Bronchial epithelial cell (primary cell): ENCODE measurements at regions not wholly inside any gene's neighbourhood (a gene's known extent, or its start where the extent isn't known, plus 50 kb on each side); places are given as distances from the start of the nearest gene placed in this dataset.

Experiments
- DNase-seq: peaks from one replicate; pipeline ENCODE4 v3.0.0-alpha.2; 2010; ENCODE audit warnings: low read depth
- FAIRE-seq: peaks from 2 replicates; lab custom pipeline; 2011; peaks lifted over from hg19 to GRCh38; lab: Jason Lieb, UNC
- H3K27me3 ChIP-seq: 2 replicates; pipeline ENCODE4 v1.5.1; 2011; ENCODE audit warnings: low read length; ENCODE audit not compliant: control insufficient read depth, insufficient read depth
- H3K36me3 ChIP-seq: 2 replicates; pipeline ENCODE4 v1.5.1; 2011; ENCODE audit warnings: low read length; ENCODE audit not compliant: control insufficient read depth, insufficient read depth
- H3K4me3 ChIP-seq: 2 replicates; pipeline ENCODE4 v1.5.1; 2011; ENCODE audit warnings: mild to moderate bottlenecking, low read depth, low read length, control low read depth
- TF ChIP-seq, protein P1 (sequence below): IDR thresholded peaks from 2 replicates; pipeline ENCODE4 v1.5.1; 2011; ENCODE audit warnings: mild to moderate bottlenecking, moderate library complexity, low read length, control low read depth, inconsistent platforms; ENCODE audit not compliant: insufficient read depth, severe bottlenecking

DNA sequence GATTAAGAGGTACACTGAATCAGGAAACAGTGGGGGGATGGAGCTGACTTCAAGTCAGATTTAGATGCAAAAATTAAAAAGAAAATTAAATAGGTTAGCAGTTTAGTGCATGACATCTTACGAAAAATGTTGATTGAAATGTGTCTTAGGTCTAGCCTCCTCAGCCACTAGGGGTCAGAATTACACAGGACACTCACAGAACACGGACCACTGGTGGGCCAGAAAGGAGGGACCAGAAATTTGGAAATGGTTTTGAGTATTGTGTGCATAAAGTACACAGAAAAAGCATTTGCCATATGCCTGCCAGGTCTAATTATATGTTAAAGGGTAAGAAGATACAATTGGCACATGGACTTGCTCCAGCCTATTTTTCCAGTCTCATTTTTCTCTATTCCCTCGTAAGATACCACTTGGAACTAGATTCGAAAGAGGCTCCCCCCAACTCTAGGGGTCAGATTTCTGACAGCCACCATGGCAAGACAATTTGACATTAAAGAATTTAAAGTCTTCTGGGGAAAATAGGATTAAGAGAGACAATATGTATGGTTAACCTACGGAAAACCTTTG is 550.2 kb upstream of the SETBP1 start:
- Histone ChIP-seq H3K27me3 (no peaks in the 10 kb centered on the region), H3K4me3 (no peak overlapping the region), H3K36me3 (no peaks in the 10 kb centered on the region)
- TF ChIP-seq, protein P1, sequence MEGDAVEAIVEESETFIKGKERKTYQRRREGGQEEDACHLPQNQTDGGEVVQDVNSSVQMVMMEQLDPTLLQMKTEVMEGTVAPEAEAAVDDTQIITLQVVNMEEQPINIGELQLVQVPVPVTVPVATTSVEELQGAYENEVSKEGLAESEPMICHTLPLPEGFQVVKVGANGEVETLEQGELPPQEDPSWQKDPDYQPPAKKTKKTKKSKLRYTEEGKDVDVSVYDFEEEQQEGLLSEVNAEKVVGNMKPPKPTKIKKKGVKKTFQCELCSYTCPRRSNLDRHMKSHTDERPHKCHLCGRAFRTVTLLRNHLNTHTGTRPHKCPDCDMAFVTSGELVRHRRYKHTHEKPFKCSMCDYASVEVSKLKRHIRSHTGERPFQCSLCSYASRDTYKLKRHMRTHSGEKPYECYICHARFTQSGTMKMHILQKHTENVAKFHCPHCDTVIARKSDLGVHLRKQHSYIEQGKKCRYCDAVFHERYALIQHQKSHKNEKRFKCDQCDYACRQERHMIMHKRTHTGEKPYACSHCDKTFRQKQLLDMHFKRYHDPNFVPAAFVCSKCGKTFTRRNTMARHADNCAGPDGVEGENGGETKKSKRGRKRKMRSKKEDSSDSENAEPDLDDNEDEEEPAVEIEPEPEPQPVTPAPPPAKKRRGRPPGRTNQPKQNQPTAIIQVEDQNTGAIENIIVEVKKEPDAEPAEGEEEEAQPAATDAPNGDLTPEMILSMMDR, result peak; percentile 72
- no peak for FAIRE-seq
- DNase-seq, result peak; percentile 40

DNA sequence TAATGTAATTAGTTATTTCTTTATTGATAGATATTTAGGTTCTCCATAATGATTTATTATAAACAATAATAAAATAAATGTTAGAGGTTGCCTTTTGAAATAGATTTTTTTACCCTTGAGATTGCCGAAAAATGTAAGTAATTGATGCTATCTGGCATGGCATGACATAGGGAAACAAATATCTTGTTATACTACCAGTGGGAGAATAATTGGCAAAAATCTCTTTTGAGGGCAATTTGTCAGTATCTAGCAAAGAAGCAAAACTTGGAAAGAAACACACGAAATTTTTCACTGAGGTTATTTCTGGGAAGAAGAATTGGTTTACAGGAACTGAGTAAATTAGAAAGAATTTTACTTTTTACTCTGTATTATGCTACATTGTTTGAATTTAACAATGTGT is 547.2 kb upstream of the SETBP1 start:
- Histone ChIP-seq H3K4me3 (no peak overlapping the region), H3K36me3 (no peaks in the 10 kb centered on the region), H3K27me3 (no peaks in the 10 kb centered on the region)
- FAIRE-seq, result no peak
- TF ChIP-seq, protein P1, result no peak
- DNase-seq, result no peak

DNA sequence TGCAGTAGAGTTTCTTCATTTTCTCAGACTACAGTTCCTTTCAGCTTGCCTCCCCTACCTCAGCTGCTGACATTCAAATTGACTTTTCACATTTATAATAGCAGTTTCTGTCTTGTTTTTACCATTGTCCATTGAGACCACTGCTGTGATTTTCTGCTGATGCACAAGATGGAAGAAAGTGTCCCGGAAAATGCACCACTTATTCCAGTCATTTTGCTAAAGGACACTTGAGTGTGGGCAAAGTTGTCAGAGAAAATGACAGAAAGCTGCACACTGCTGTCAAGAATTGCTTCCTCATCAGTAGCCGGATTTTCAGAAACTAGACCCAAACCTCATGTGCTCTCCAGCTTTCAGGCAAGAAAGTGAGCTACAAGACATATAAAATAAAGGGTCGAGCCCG is 546.2 kb upstream of the SETBP1 start:
- DNase-seq (no peak), FAIRE-seq (no peak)
- TF ChIP-seq, protein P1, result no peak
- Histone ChIP-seq H3K27me3 (no peaks in the 10 kb centered on the region), H3K36me3 (no peaks in the 10 kb centered on the region), H3K4me3 (no peak overlapping the region)

DNA sequence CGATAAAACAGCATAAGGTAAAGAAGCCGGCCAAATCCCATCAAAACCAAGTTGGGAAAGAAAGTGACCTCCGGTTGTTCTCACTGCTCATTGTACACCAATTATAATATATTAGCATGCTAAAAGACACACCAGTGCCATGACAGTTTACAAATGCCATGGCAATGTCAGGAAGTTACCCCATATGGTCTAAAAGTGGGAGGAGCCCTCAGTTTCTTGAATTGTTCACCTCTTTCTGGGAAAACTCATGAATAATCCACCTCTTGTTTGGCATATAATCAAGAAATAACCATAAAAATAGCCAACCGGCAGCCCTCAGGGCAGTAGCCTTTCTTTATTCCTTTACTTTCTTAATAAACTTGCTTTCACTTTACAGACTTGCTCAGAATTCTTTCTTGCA is 544.9 kb upstream of the SETBP1 start:
- DNase-seq, result no peak
- no peak overlapping the region for H3K4me3 ChIP-seq
- H3K27me3 ChIP-seq, result no peaks in the 10 kb centered on the region
- FAIRE-seq, result no peak
- H3K36me3 ChIP-seq, result no peaks in the 10 kb centered on the region
- TF ChIP-seq, protein P1, result no peak

DNA sequence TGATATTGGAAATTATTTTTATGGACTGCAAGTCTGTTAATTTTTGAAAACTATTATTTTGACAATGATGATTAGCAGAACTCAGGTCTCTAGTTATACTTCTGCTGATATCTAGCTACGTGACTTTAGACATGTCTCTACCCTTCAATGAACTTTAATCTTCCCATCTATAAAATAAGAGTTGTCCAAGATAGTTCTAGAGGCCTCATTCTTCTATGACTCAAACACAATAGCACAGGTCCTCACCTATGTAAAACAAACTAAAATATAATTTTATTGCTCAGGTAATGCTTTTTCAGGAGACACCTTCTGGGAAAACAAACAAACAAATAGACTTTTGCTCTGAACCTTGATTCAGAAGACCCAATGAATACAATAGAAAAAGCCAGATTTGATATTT is 544.4 kb upstream of the SETBP1 start:
- TF ChIP-seq, protein P1, result no peak
- FAIRE-seq (no peak), DNase-seq (no peak)
- H3K36me3 ChIP-seq, result no peaks in the 10 kb centered on the region
- H3K4me3 ChIP-seq, result no peak overlapping the region
- H3K27me3 ChIP-seq, result no peaks in the 10 kb centered on the region

DNA sequence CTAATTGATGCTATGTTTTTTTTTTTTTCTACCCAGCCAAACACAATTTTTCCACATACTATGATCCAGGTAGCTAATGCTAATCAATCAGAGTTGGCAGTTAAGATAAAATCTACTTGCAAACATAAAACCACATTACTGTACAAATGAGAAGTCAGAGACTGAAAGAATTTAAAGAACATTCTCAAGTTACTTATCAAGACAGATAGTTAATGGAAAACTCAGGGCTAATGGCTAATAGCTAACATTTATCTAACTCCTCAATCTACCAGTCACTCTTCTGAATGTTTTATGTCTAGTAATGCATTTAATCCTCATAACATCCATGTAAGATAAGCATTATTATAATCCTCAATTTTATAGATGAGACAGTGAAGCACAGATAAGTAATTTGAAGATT is 537.6 kb upstream of the SETBP1 start:
- DNase-seq (no peak), FAIRE-seq (no peak)
- Histone ChIP-seq H3K4me3 (no peak overlapping the region), H3K36me3 (no peaks in the 10 kb centered on the region), H3K27me3 (no peaks in the 10 kb centered on the region)
- TF ChIP-seq, protein P1, result no peak
